C4-2B (cell line): ENCODE measurements at regions not wholly inside any gene's neighbourhood (a gene's known extent, or its start where the extent isn't known, plus 50 kb on each side); places are given as distances from the start of the nearest gene placed in this dataset.

Experiments used
- ZFX ChIP-seq: fragments of 450-650 bp; IDR thresholded peaks from 2 replicates; pipeline ENCODE4 v1.6.1; 2017
- TF ChIP-seq, protein P1 (sequence below): fragments of 450-650 bp; conservative IDR thresholded peaks from 2 replicates; pipeline ENCODE4 v1.5.1; 2017; ENCODE audit warnings: mild to moderate bottlenecking

DNA sequence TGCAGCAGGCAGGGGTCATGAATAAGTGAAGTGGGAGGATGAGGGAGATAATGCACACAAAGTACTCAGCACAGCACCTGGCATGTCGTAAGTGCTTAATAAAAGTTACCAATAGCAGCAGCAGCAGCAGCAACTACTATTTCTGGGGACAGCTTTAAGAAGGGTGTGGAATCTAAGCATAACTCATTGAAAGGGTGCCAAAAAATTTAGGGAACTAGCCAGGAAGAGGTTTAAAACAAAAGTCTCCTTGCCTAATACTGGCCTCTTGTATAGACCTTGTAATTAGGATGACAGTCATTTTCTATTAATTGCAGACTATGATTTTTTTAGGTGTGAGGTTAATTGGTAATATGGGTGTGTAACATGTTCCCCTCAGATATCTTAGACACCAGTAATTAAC, 179.9 kb downstream of the PTPN11 start:
- TF ChIP-seq, protein P1, sequence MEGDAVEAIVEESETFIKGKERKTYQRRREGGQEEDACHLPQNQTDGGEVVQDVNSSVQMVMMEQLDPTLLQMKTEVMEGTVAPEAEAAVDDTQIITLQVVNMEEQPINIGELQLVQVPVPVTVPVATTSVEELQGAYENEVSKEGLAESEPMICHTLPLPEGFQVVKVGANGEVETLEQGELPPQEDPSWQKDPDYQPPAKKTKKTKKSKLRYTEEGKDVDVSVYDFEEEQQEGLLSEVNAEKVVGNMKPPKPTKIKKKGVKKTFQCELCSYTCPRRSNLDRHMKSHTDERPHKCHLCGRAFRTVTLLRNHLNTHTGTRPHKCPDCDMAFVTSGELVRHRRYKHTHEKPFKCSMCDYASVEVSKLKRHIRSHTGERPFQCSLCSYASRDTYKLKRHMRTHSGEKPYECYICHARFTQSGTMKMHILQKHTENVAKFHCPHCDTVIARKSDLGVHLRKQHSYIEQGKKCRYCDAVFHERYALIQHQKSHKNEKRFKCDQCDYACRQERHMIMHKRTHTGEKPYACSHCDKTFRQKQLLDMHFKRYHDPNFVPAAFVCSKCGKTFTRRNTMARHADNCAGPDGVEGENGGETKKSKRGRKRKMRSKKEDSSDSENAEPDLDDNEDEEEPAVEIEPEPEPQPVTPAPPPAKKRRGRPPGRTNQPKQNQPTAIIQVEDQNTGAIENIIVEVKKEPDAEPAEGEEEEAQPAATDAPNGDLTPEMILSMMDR = no peak
- no peak for TF ChIP-seq ZFX
